ENCODE measurements at regions not wholly inside any gene's neighbourhood (a gene's known extent, or its start where the extent isn't known, plus 50 kb on each side); places are given as distances from the start of the nearest gene placed in this dataset.
A peak's percentile ranks its signal among the peaks of the same experiment; 100 is the strongest.

DNA sequence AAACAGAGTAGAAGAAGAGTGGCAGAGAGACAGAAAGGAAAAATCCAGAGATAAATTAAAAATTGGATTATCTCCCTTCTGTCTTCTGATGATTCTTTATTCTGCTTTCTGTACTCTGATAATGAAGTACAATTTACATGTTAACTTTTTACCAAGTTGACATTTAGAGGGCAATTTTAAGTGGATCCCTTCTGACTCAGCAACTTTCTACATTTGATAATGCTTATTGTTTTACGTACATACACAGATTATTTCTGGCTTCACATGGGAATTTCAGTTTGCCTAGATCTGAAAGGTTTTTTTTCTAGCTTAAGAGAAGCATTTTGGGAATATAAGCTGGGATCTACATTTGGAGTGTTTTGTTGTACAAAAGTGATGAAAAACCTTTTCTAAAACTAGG is 491.3 kb downstream of the OTOL1 start (continued):
- TF ChIP-seq SYNCRIP (IDR thresholded peaks at IDR 0.05; ENCODE audit: insufficient read depth, low read depth, low read length) (no peak), SOX6 (IDR thresholded peaks at IDR 0.05) (no peak), SOX6 (CRISPR knock-in tag; IDR thresholded peaks at IDR 0.05) (no peak), MAFF (IDR thresholded peaks at IDR 0.05; ENCODE audit: low read depth, low read length) (0 out of 2 replicates have a peak, but pooled peaks have one; percentile 7), MAFK (conservative IDR thresholded peaks at IDR 0.05 in 1 of 2, IDR thresholded peaks at IDR 0.05 in 1 of 2; ENCODE audit: low read length in 2 of 2) (peak; percentile 8 to 54; a peak in 2 of 4 replicates), TOPORS (CRISPR knock-in tag; IDR thresholded peaks at IDR 0.05) (no peak), ZNF34 (CRISPR knock-in tag; IDR thresholded peaks at IDR 0.05; ENCODE audit: borderline replicate concordance) (no peak)
- TF ChIP-seq, protein P1, sequence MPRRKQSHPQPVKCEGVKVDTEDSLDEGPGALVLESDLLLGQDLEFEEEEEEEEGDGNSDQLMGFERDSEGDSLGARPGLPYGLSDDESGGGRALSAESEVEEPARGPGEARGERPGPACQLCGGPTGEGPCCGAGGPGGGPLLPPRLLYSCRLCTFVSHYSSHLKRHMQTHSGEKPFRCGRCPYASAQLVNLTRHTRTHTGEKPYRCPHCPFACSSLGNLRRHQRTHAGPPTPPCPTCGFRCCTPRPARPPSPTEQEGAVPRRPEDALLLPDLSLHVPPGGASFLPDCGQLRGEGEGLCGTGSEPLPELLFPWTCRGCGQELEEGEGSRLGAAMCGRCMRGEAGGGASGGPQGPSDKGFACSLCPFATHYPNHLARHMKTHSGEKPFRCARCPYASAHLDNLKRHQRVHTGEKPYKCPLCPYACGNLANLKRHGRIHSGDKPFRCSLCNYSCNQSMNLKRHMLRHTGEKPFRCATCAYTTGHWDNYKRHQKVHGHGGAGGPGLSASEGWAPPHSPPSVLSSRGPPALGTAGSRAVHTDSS (CRISPR knock-in tag; conservative IDR thresholded peaks at IDR 0.05) = no peak

DNA sequence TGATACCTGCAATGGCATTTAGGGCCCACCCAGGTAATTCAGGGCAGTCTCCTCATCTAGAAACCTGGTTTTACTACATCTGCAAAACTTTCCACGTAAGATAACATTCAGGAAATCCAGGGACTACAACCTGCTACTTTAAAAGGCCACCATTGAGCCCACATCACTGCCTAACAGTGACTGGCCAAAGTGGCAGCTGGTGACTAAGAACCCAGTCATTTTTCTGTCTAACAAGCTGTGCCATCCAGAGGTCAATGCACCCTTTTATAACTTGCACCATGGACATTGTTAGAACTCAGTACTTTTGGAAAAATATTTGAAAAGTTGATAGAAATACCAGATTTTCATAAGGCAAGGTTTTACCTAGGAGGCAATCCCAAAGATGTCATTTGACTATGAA is 492.4 kb downstream of the OTOL1 start:
- Histone ChIP-seq H3K27me3 (ENCODE audit: control insufficient read depth in 1 of 2, insufficient read depth in 2 of 2, low read length in 2 of 2) (no peaks in the 10 kb centered on the region; a peak in 1 of 5 replicates), H3K4me3 (replicated peaks in 1 of 3; ENCODE audit: insufficient read depth in 1 of 3, low read depth in 2 of 3, low read length in 3 of 3) (no peak overlapping the region), H3K4me1 (ENCODE audit: insufficient read depth, low read length) (no peaks in the 10 kb centered on the region), H3K9me3 (ENCODE audit: low read length) (peaks cover 11% of the 10 kb centered on the region), H3K9ac (ENCODE audit: insufficient read depth, low read depth, low read length) (no peak overlapping the region), H3K36me3 (replicated peaks in 1 of 2; ENCODE audit: control insufficient read depth in 1 of 2, insufficient read depth in 2 of 2, low read length in 2 of 2) (no peaks in the 10 kb centered on the region), H3K79me2 (ENCODE audit: insufficient read depth, low read length) (no peaks in the 10 kb centered on the region), H2AFZ (ENCODE audit: low read length) (no peak overlapping the region), H4K20me1 (ENCODE audit: insufficient read depth, low read length) (no peaks in the 10 kb centered on the region), H3K27ac (ENCODE audit: extremely low read length, insufficient read depth, low read length) (no peak overlapping the region), H3K4me2 (ENCODE audit: low read depth, low read length) (no peak overlapping the region)
- BruUV-seq (replicated peaks) = no TSS peak
- no peak for ATAC-seq
- 0% methylated on average over 1 of the region's 1 CpG for WGBS (ENCODE audit: low lambda C conversion rate)
- intact Hi-C loops (cut with micrococcal nuclease; ENCODE audit: unreplicated experiment) (no loop called here), in situ Hi-C loops (cut with HindIII; ENCODE audit: extremely low pct_ligation_motif_present, low pct_unique_long_range_greater_than_20kb) (no loop called here)
- no peak for FAIRE-seq
- ChIA-PET POLR2A (no interaction called here), CTCF (ENCODE audit: low intra/inter-chr PET ratio, low total read pairs) (no interaction called here)
- DNase-seq (ENCODE audit: low spot score) = no peak
- TF ChIP-seq, protein P2, sequence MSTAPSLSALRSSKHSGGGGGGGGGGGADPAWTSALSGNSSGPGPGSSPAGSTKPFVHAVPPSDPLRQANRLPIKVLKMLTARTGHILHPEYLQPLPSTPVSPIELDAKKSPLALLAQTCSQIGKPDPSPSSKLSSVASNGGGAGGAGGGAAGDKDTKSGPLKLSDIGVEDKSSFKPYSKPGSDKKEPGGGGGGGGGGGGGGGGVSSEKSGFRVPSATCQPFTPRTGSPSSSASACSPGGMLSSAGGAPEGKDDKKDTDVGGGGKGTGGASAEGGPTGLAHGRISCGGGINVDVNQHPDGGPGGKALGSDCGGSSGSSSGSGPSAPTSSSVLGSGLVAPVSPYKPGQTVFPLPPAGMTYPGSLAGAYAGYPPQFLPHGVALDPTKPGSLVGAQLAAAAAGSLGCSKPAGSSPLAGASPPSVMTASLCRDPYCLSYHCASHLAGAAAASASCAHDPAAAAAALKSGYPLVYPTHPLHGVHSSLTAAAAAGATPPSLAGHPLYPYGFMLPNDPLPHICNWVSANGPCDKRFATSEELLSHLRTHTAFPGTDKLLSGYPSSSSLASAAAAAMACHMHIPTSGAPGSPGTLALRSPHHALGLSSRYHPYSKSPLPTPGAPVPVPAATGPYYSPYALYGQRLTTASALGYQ (CRISPR knock-in tag; IDR thresholded peaks at IDR 0.05) = no peak
- TF ChIP-seq GFI1 (CRISPR knock-in tag; IDR thresholded peaks at IDR 0.05; ENCODE audit: borderline replicate concordance) (no peak), DMAP1 (CRISPR knock-in tag; IDR thresholded peaks at IDR 0.05) (no peak), SPEN (CRISPR knock-in tag; IDR thresholded peaks at IDR 0.05; ENCODE audit: low read depth) (no peak), ZFP36L2 (CRISPR knock-in tag; IDR thresholded peaks at IDR 0.05) (no peak), RARA (CRISPR knock-in tag; IDR thresholded peaks at IDR 0.05) (no peak), ZNF350 (CRISPR knock-in tag; IDR thresholded peaks at IDR 0.05; ENCODE audit: borderline replicate concordance, low read depth) (no peak), TOPORS (CRISPR knock-in tag; IDR thresholded peaks at IDR 0.05) (no peak), ZNF775 (CRISPR knock-in tag; IDR thresholded peaks at IDR 0.05; ENCODE audit: borderline replicate concordance) (no peak), CENPT (CRISPR knock-in tag; IDR thresholded peaks at IDR 0.05; ENCODE audit: low read depth) (no peak)
- TF ChIP-seq, protein P3, sequence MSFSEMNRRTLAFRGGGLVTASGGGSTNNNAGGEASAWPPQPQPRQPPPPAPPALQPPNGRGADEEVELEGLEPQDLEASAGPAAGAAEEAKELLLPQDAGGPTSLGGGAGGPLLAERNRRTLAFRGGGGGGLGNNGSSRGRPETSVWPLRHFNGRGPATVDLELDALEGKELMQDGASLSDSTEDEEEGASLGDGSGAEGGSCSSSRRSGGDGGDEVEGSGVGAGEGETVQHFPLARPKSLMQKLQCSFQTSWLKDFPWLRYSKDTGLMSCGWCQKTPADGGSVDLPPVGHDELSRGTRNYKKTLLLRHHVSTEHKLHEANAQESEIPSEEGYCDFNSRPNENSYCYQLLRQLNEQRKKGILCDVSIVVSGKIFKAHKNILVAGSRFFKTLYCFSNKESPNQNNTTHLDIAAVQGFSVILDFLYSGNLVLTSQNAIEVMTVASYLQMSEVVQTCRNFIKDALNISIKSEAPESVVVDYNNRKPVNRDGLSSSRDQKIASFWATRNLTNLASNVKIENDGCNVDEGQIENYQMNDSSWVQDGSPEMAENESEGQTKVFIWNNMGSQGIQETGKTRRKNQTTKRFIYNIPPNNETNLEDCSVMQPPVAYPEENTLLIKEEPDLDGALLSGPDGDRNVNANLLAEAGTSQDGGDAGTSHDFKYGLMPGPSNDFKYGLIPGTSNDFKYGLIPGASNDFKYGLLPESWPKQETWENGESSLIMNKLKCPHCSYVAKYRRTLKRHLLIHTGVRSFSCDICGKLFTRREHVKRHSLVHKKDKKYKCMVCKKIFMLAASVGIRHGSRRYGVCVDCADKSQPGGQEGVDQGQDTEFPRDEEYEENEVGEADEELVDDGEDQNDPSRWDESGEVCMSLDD (CRISPR knock-in tag; IDR thresholded peaks at IDR 0.05; ENCODE audit: borderline replicate concordance) = no peak

All from HepG2 (cell line).